ENCODE measurements at regions not wholly inside any gene's neighbourhood (a gene's known extent, or its start where the extent isn't known, plus 50 kb on each side); places are given as distances from the start of the nearest gene placed in this dataset.

GRCh38 chr4:107255114-107255513, 219.0 kb upstream of the DKK2 start:
- Histone ChIP-seq H3K9me2 (ENCODE audit: insufficient read depth, low read length) (no peaks in the 10 kb centered on the region), H3K4me2 (ENCODE audit: low read length) (no peak overlapping the region), H3K4me3 (ENCODE audit: low read length) (no peak overlapping the region), H3K79me2 (replicated peaks; ENCODE audit: insufficient read depth, low read length) (no peaks in the 10 kb centered on the region), H2AFZ (ENCODE audit: low read depth, low read length) (no peak overlapping the region), H3K27ac (ENCODE audit: low read length) (no peak overlapping the region), H3K9ac (ENCODE audit: low read length) (no peak overlapping the region), H3K27me3 (ENCODE audit: insufficient read depth, low read depth, low read length) (no peaks in the 10 kb centered on the region), H3K9me3 (ENCODE audit: low read length) (no peaks in the 10 kb centered on the region), H3F3A (ENCODE audit: insufficient read depth, low read length, poor library complexity, severe bottlenecking) (no peaks in the 10 kb centered on the region), H3K36me3 (ENCODE audit: insufficient read depth, low read length) (no peaks in the 10 kb centered on the region), H4K20me1 (ENCODE audit: insufficient read depth) (no peaks in the 10 kb centered on the region)
- TF ChIP-seq EZH2 (IDR thresholded peaks at IDR 0.05; ENCODE audit: borderline replicate concordance, insufficient read depth, low read length, poor library complexity, severe bottlenecking): no peak
- TF ChIP-seq MXI1 (conservative IDR thresholded peaks at IDR 0.05; ENCODE audit: poor library complexity, severe bottlenecking): no peak
- no peak for TF ChIP-seq EP300 (conservative IDR thresholded peaks at IDR 0.05; ENCODE audit: poor library complexity, severe bottlenecking)
- TF ChIP-seq REST (IDR thresholded peaks at IDR 0.05; ENCODE audit: borderline replicate concordance): no peak
- TF ChIP-seq POLR2AphosphoS5 (IDR thresholded peaks at IDR 0.05): no peak
- TF ChIP-seq RAD21 (conservative IDR thresholded peaks at IDR 0.05): no peak
- TF ChIP-seq SMC3 (conservative IDR thresholded peaks at IDR 0.05; ENCODE audit: poor library complexity): no peak
- no peak for TF ChIP-seq TAF1 (IDR thresholded peaks at IDR 0.05; ENCODE audit: low read depth)
- TF ChIP-seq CTCF (IDR thresholded peaks at IDR 0.05; ENCODE audit: poor library complexity, severe bottlenecking): no peak

GRCh38 chr4:107253579-107254068, 217.5 kb upstream of the DKK2 start:
- Histone ChIP-seq H3K4me2 (ENCODE audit: low read length) (no peak overlapping the region), H3K4me3 (ENCODE audit: low read length) (no peak overlapping the region), H3K27me3 (ENCODE audit: insufficient read depth, low read depth, low read length) (no peaks in the 10 kb centered on the region), H3K9ac (ENCODE audit: low read length) (no peak overlapping the region), H3K36me3 (ENCODE audit: insufficient read depth, low read length) (no peaks in the 10 kb centered on the region), H3K9me2 (ENCODE audit: insufficient read depth, low read length) (no peaks in the 10 kb centered on the region), H3K27ac (ENCODE audit: low read length) (no peak overlapping the region), H4K20me1 (ENCODE audit: insufficient read depth) (no peaks in the 10 kb centered on the region), H2AFZ (ENCODE audit: low read depth, low read length) (no peak overlapping the region), H3F3A (ENCODE audit: insufficient read depth, low read length, poor library complexity, severe bottlenecking) (no peaks in the 10 kb centered on the region), H3K79me2 (replicated peaks; ENCODE audit: insufficient read depth, low read length) (no peaks in the 10 kb centered on the region), H3K9me3 (ENCODE audit: low read length) (no peaks in the 10 kb centered on the region)
- TF ChIP-seq REST (IDR thresholded peaks at IDR 0.05; ENCODE audit: borderline replicate concordance) (no peak), TAF1 (IDR thresholded peaks at IDR 0.05; ENCODE audit: low read depth) (no peak), MXI1 (conservative IDR thresholded peaks at IDR 0.05; ENCODE audit: poor library complexity, severe bottlenecking) (no peak), POLR2AphosphoS5 (IDR thresholded peaks at IDR 0.05) (no peak), SMC3 (conservative IDR thresholded peaks at IDR 0.05; ENCODE audit: poor library complexity) (no peak), EP300 (conservative IDR thresholded peaks at IDR 0.05; ENCODE audit: poor library complexity, severe bottlenecking) (no peak), CTCF (IDR thresholded peaks at IDR 0.05; ENCODE audit: poor library complexity, severe bottlenecking) (no peak), RAD21 (conservative IDR thresholded peaks at IDR 0.05) (no peak), EZH2 (IDR thresholded peaks at IDR 0.05; ENCODE audit: borderline replicate concordance, insufficient read depth, low read length, poor library complexity, severe bottlenecking) (no peak)

Data from neural cell (in vitro differentiated cells).